ENCODE measurements at regions not wholly inside any gene's neighbourhood (a gene's known extent, or its start where the extent isn't known, plus 50 kb on each side); places are given as distances from the start of the nearest gene placed in this dataset.

GRCh38 chr2:58852243-58852642, 611.1 kb upstream of the FANCL start:
- Histone ChIP-seq H3K4me3 (ENCODE audit: low read depth, low read length) (no peak overlapping the region), H3K27ac (no peak overlapping the region), H3K36me3 (no peaks in the 10 kb centered on the region), H3K9me3 (ENCODE audit: severe bottlenecking) (no peaks in the 10 kb centered on the region), H3K27me3 (ENCODE audit: insufficient read depth, low read depth, severe bottlenecking) (no peaks in the 10 kb centered on the region)
- no peak for TF ChIP-seq CTCF (IDR thresholded peaks at IDR 0.05; ENCODE audit: low read depth, low read length)
- no peak for DNase-seq

GRCh38 chr2:58851598-58851997, 610.5 kb upstream of the FANCL start:
- no peak for DNase-seq
- Histone ChIP-seq H3K9me3 (ENCODE audit: severe bottlenecking) (no peaks in the 10 kb centered on the region), H3K27ac (no peak overlapping the region), H3K4me3 (ENCODE audit: low read depth, low read length) (no peak overlapping the region), H3K27me3 (ENCODE audit: insufficient read depth, low read depth, severe bottlenecking) (no peaks in the 10 kb centered on the region), H3K36me3 (no peaks in the 10 kb centered on the region)
- no peak for TF ChIP-seq CTCF (IDR thresholded peaks at IDR 0.05; ENCODE audit: low read depth, low read length)

GRCh38 chr2:58845011-58845410, 603.9 kb upstream of the FANCL start:
- TF ChIP-seq CTCF (IDR thresholded peaks at IDR 0.05; ENCODE audit: low read depth, low read length): no peak
- DNase-seq: no peak
- Histone ChIP-seq H3K27ac (no peak overlapping the region), H3K4me3 (ENCODE audit: low read depth, low read length) (no peak overlapping the region), H3K36me3 (no peaks in the 10 kb centered on the region), H3K27me3 (ENCODE audit: insufficient read depth, low read depth, severe bottlenecking) (no peaks in the 10 kb centered on the region), H3K9me3 (ENCODE audit: severe bottlenecking) (no peaks in the 10 kb centered on the region)

- Histone ChIP-seq H3K27ac (no peak overlapping the region), H3K4me3 (ENCODE audit: low read depth, low read length) (no peak overlapping the region), H3K36me3 (no peaks in the 10 kb centered on the region), H3K9me3 (ENCODE audit: severe bottlenecking) (no peaks in the 10 kb centered on the region), H3K27me3 (ENCODE audit: insufficient read depth, low read depth, severe bottlenecking) (no peaks in the 10 kb centered on the region)
- no peak for DNase-seq
- TF ChIP-seq CTCF (IDR thresholded peaks at IDR 0.05; ENCODE audit: low read depth, low read length): no peak
Observed at GRCh38 chr2:58842501-58843155, 601.5 kb upstream of the FANCL start.

GRCh38 chr2:58834404-58834803, 593.3 kb upstream of the FANCL start:
- no peak overlapping the region for H3K4me3 ChIP-seq (ENCODE audit: low read depth, low read length)
- DNase-seq: no peak
- no peaks in the 10 kb centered on the region for H3K36me3 ChIP-seq
- TF ChIP-seq CTCF (IDR thresholded peaks at IDR 0.05; ENCODE audit: low read depth, low read length): no peak
- H3K27ac ChIP-seq: no peak overlapping the region
- H3K27me3 ChIP-seq (ENCODE audit: insufficient read depth, low read depth, severe bottlenecking): no peaks in the 10 kb centered on the region
- no peaks in the 10 kb centered on the region for H3K9me3 ChIP-seq (ENCODE audit: severe bottlenecking)

GRCh38 chr2:58826795-58827194, 585.7 kb upstream of the FANCL start:
- no peaks in the 10 kb centered on the region for H3K27me3 ChIP-seq (ENCODE audit: insufficient read depth, low read depth, severe bottlenecking)
- no peak overlapping the region for H3K4me3 ChIP-seq (ENCODE audit: low read depth, low read length)
- no peak for DNase-seq
- no peaks in the 10 kb centered on the region for H3K9me3 ChIP-seq (ENCODE audit: severe bottlenecking)
- no peak overlapping the region for H3K27ac ChIP-seq
- TF ChIP-seq CTCF (IDR thresholded peaks at IDR 0.05; ENCODE audit: low read depth, low read length): no peak
- H3K36me3 ChIP-seq: no peaks in the 10 kb centered on the region

Data from WERI-Rb-1 (cell line).